ENCODE measurements at regions not wholly inside any gene's neighbourhood (a gene's known extent, or its start where the extent isn't known, plus 50 kb on each side); places are given as distances from the start of the nearest gene placed in this dataset.

GRCh38 chr20:40452758-40453157, 236.3 kb downstream of the MAFB start:
- TF ChIP-seq CTCF (IDR thresholded peaks at IDR 0.05; ENCODE audit: partially characterized antibody, unreplicated experiment) = no peak
- Mint-ChIP-seq H3K4me3 (ENCODE audit: unreplicated experiment) (no peak overlapping the region), H3K27ac (ENCODE audit: unreplicated experiment) (no peak overlapping the region), H3K36me3 (ENCODE audit: unreplicated experiment) (no peaks in the 10 kb centered on the region), H3K9me3 (ENCODE audit: unreplicated experiment) (no peaks in the 10 kb centered on the region), H3K27me3 (ENCODE audit: unreplicated experiment) (no peaks in the 10 kb centered on the region), H3K4me1 (ENCODE audit: low read depth, unreplicated experiment) (no peaks in the 10 kb centered on the region)
- no peak for DNase-seq

- H3K36me3 Mint-ChIP-seq (ENCODE audit: unreplicated experiment) = no peaks in the 10 kb centered on the region
- no peak for DNase-seq
- TF ChIP-seq CTCF (IDR thresholded peaks at IDR 0.05; ENCODE audit: partially characterized antibody, unreplicated experiment) = no peak
- no peak overlapping the region for H3K27ac Mint-ChIP-seq (ENCODE audit: unreplicated experiment)
- H3K4me3 Mint-ChIP-seq (ENCODE audit: unreplicated experiment) = no peak overlapping the region
- H3K4me1 Mint-ChIP-seq (ENCODE audit: low read depth, unreplicated experiment) = no peaks in the 10 kb centered on the region
- peaks cover 1% of the 10 kb centered on the region for H3K27me3 Mint-ChIP-seq (ENCODE audit: unreplicated experiment)
- no peaks in the 10 kb centered on the region for H3K9me3 Mint-ChIP-seq (ENCODE audit: unreplicated experiment)
Measured at GRCh38 chr20:40451552-40451951, 237.5 kb downstream of the MAFB start.

GRCh38 chr20:40449974-40450616, 238.9 kb downstream of the MAFB start:
- Mint-ChIP-seq H3K4me1 (ENCODE audit: low read depth, unreplicated experiment) (no peaks in the 10 kb centered on the region), H3K36me3 (ENCODE audit: unreplicated experiment) (no peaks in the 10 kb centered on the region), H3K9me3 (ENCODE audit: unreplicated experiment) (no peaks in the 10 kb centered on the region), H3K27ac (ENCODE audit: unreplicated experiment) (no peak overlapping the region), H3K27me3 (ENCODE audit: unreplicated experiment) (peaks cover 1% of the 10 kb centered on the region), H3K4me3 (ENCODE audit: unreplicated experiment) (no peak overlapping the region)
- TF ChIP-seq CTCF (IDR thresholded peaks at IDR 0.05; ENCODE audit: partially characterized antibody, unreplicated experiment) = no peak
- DNase-seq = no peak

- no peak for TF ChIP-seq CTCF (IDR thresholded peaks at IDR 0.05; ENCODE audit: partially characterized antibody, unreplicated experiment)
- H3K27ac Mint-ChIP-seq (ENCODE audit: unreplicated experiment) = no peak overlapping the region
- no peaks in the 10 kb centered on the region for H3K4me1 Mint-ChIP-seq (ENCODE audit: low read depth, unreplicated experiment)
- no peak for DNase-seq
- H3K36me3 Mint-ChIP-seq (ENCODE audit: unreplicated experiment) = no peaks in the 10 kb centered on the region
- H3K4me3 Mint-ChIP-seq (ENCODE audit: unreplicated experiment) = no peak overlapping the region
- peaks cover 1% of the 10 kb centered on the region for H3K27me3 Mint-ChIP-seq (ENCODE audit: unreplicated experiment)
- no peaks in the 10 kb centered on the region for H3K9me3 Mint-ChIP-seq (ENCODE audit: unreplicated experiment)
Measured at GRCh38 chr20:40449144-40449690, 239.8 kb downstream of the MAFB start.

GRCh38 chr20:40446888-40447287, 242.1 kb downstream of the MAFB start:
- no peak for DNase-seq
- no peaks in the 10 kb centered on the region for H3K36me3 Mint-ChIP-seq (ENCODE audit: unreplicated experiment)
- no peaks in the 10 kb centered on the region for H3K9me3 Mint-ChIP-seq (ENCODE audit: unreplicated experiment)
- TF ChIP-seq CTCF (IDR thresholded peaks at IDR 0.05; ENCODE audit: partially characterized antibody, unreplicated experiment) = no peak
- H3K4me3 Mint-ChIP-seq (ENCODE audit: unreplicated experiment) = no peak overlapping the region
- H3K4me1 Mint-ChIP-seq (ENCODE audit: low read depth, unreplicated experiment) = no peaks in the 10 kb centered on the region
- no peak overlapping the region for H3K27ac Mint-ChIP-seq (ENCODE audit: unreplicated experiment)
- peaks cover 1% of the 10 kb centered on the region for H3K27me3 Mint-ChIP-seq (ENCODE audit: unreplicated experiment)

Data from glutamatergic neuron (in vitro differentiated cells).